HEK293 (cell line): ENCODE measurements at regions not wholly inside any gene's neighbourhood (a gene's known extent, or its start where the extent isn't known, plus 50 kb on each side); places are given as distances from the start of the nearest gene placed in this dataset.

Source experiments
- CTCF ChIA-PET: fragments of 350-600 bp; formaldehyde crosslinking; extraction: SDS; loops from one replicate; lab custom pipeline; 2021; ENCODE audit warnings: antibody characterized with exemption; lab: Yijun Ruan, JAX
- POLR2A ChIA-PET: fragments of 300-600 bp; formaldehyde crosslinking; extraction: SDS; loops from one replicate; lab custom pipeline; 2020; ENCODE audit warnings: antibody characterized with exemption, inconsistent platforms; lab: Yijun Ruan, JAX
- H3K27ac ChIP-seq: fragments of 200-500 bp; sonication (Bioruptor generic); 2 replicates; pipeline ENCODE4 v1.5.1; 2014; ENCODE audit warnings: low read depth, low read length, control low read depth, inconsistent platforms; ENCODE audit errors: extremely low read depth
- H3K36me3 ChIP-seq, 2 experiments: fragments of 200-500 bp in 1 of 2; sonication (Bioruptor generic) in 1 of 2; 1 replicate in 1 of 2; 2 replicates in 1 of 2; pipeline ENCODE4 v1.5.1; 2014 to 2017; ENCODE audit warnings: inconsistent platforms in 2 of 2, low read length in 2 of 2; ENCODE audit not compliant: control insufficient read depth in 2 of 2, insufficient read depth in 1 of 2
- H3K4me1 ChIP-seq: fragments of 200-500 bp; sonication (Bioruptor generic); 2 replicates; pipeline ENCODE4 v1.5.1; 2014; ENCODE audit warnings: mild to moderate bottlenecking, low read length, inconsistent platforms; ENCODE audit not compliant: control insufficient read depth, insufficient read depth
- H3K4me3 ChIP-seq: 2 replicates; pipeline ENCODE4 v1.5.1; 2011; ENCODE audit warnings: low read depth, mild to moderate bottlenecking, control low read depth, low read length, moderate library complexity
- H3K9me3 ChIP-seq: fragments of 200-500 bp; sonication (Bioruptor generic); 2 replicates; pipeline ENCODE4 v1.5.1; 2014; ENCODE audit warnings: low read depth, low read length, inconsistent platforms; ENCODE audit not compliant: control insufficient read depth, insufficient read depth
- KLF1 ChIP-seq: fragments of 450-650 bp; formaldehyde crosslinking; IDR thresholded peaks from 2 replicates; pipeline ENCODE4 v1.5.1; 2016; ENCODE audit warnings: missing biosample characterization, missing genetic modification characterization
- RBAK ChIP-seq: fragments of 450-650 bp; formaldehyde crosslinking; IDR thresholded peaks from 2 replicates; pipeline ENCODE4 v1.5.1; 2016; ENCODE audit warnings: missing biosample characterization, missing genetic modification characterization
- TCF7L2 ChIP-seq: IDR thresholded peaks from 2 replicates; pipeline ENCODE4 v1.6.1; 2011; ENCODE audit warnings: low read depth, mild to moderate bottlenecking, inconsistent platforms, low read length, moderate library complexity, borderline replicate concordance
- ZBTB48 ChIP-seq: fragments of 450-650 bp; formaldehyde crosslinking; IDR thresholded peaks from 2 replicates; pipeline ENCODE4 v1.5.1; 2016; ENCODE audit warnings: missing biosample characterization, missing genetic modification characterization
- ZBTB8A ChIP-seq: fragments of 450-650 bp; formaldehyde crosslinking; IDR thresholded peaks from 2 replicates; pipeline ENCODE4 v1.5.1; 2016; ENCODE audit warnings: missing biosample characterization, missing genetic modification characterization
- ZNF121 ChIP-seq: fragments of 450-650 bp; formaldehyde crosslinking; IDR thresholded peaks from 2 replicates; pipeline ENCODE4 v1.5.1; 2016; ENCODE audit warnings: missing biosample characterization, missing genetic modification characterization
- ZNF202 ChIP-seq: fragments of 450-650 bp; formaldehyde crosslinking; IDR thresholded peaks from 2 replicates; pipeline ENCODE4 v1.5.1; 2016; ENCODE audit warnings: missing biosample characterization, missing genetic modification characterization, borderline replicate concordance
- ZNF404 ChIP-seq: fragments of 450-650 bp; formaldehyde crosslinking; IDR thresholded peaks from 2 replicates; pipeline ENCODE4 v1.5.1; 2017; ENCODE audit warnings: missing biosample characterization, missing genetic modification characterization
- ZNF521 ChIP-seq: fragments of 450-650 bp; formaldehyde crosslinking; IDR thresholded peaks from 2 replicates; pipeline ENCODE4 v1.5.1; 2017; ENCODE audit warnings: missing biosample characterization, mild to moderate bottlenecking, missing genetic modification characterization
- ZNF544 ChIP-seq: fragments of 450-650 bp; formaldehyde crosslinking; IDR thresholded peaks from 2 replicates; pipeline ENCODE4 v1.5.0; 2017; ENCODE audit warnings: missing biosample characterization, missing genetic modification characterization
- ZNF549 ChIP-seq: fragments of 450-650 bp; IDR thresholded peaks from 2 replicates; pipeline ENCODE4 v1.5.1; 2018; ENCODE audit warnings: missing biosample characterization, missing genetic modification characterization, mild to moderate bottlenecking, inconsistent platforms, moderate library complexity
- ZNF629 ChIP-seq: fragments of 450-650 bp; formaldehyde crosslinking; IDR thresholded peaks from 2 replicates; pipeline ENCODE4 v1.5.1; 2017; ENCODE audit warnings: missing biosample characterization, missing genetic modification characterization
- ZNF692 ChIP-seq: fragments of 450-650 bp; formaldehyde crosslinking; IDR thresholded peaks from 2 replicates; pipeline ENCODE4 v1.5.1; 2016; ENCODE audit warnings: missing biosample characterization, missing genetic modification characterization
- ZSCAN5A ChIP-seq: fragments of 450-650 bp; formaldehyde crosslinking; IDR thresholded peaks from 2 replicates; pipeline ENCODE4 v1.5.1; 2016; ENCODE audit warnings: missing biosample characterization, missing genetic modification characterization
- ZXDB ChIP-seq: fragments of 450-650 bp; formaldehyde crosslinking; IDR thresholded peaks from 2 replicates; pipeline ENCODE4 v1.5.1; 2016; ENCODE audit warnings: missing biosample characterization, missing genetic modification characterization

- H3K4me3 ChIP-seq: no peak overlapping the region
- TF ChIP-seq ZNF121 (tag by site-specific recombination): no peak
- TF ChIP-seq, all 188 proteins: peak for 0
- POLR2A ChIA-PET: no interaction called here
- Histone ChIP-seq H3K9me3 (no peaks in the 10 kb centered on the region), H3K36me3 (no peaks in the 10 kb centered on the region), H3K27ac (no peak overlapping the region), H3K4me1 (no peaks in the 10 kb centered on the region)
- CTCF ChIA-PET: interaction anchor here (0.5 to 1.2 kb wide), 2 partner anchors 84 to 1078 kb away, joined by 3 read pairs; no protein-coding TSS in a partner anchor
Observed at GRCh38 chr2:236393101-236393500, 128.9 kb upstream of the ASB18 start.

DNA sequence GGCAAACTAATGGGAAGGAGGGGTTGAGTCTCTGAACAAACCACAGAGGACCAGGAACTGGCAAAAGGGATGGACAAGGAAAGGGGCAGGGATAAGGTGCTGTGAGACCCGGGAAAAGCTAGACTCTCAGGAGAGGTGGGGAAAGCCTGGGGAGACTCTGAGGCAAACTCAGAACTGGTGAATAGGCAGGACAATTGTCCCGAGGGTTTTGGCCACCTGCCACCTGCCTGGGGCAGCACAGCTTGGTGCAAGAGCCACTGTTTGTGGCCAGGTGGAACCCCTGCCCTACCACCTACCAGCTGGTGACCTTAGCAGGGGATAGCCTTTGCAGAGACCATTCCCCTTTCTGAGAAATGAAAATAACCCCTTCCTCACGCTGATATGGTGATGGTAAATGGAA lies 129.4 kb upstream of the ASB18 start:
- Histone ChIP-seq H3K27ac (no peak overlapping the region), H3K4me1 (no peaks in the 10 kb centered on the region), H3K9me3 (no peaks in the 10 kb centered on the region), H3K36me3 (no peaks in the 10 kb centered on the region), H3K4me3 (no peak overlapping the region)
- ChIA-PET CTCF (interaction anchor here (0.5 to 1.2 kb wide), 2 partner anchors 84 to 1077 kb away, joined by 3 read pairs; no protein-coding TSS in a partner anchor), POLR2A (interaction anchor here (0.8 kb wide), 1 partner anchor 692 kb away, joined by 3 read pairs; no protein-coding TSS in a partner anchor)
- TF ChIP-seq ZSCAN5A (tag by site-specific recombination) (no peak), ZNF202 (tag by site-specific recombination) (no peak), ZNF521 (tag by site-specific recombination) (no peak), ZNF629 (tag by site-specific recombination) (no peak), ZNF692 (no peak), RBAK (tag by site-specific recombination) (no peak), ZBTB48 (tag by site-specific recombination) (no peak), TCF7L2 (no peak), KLF1 (tag by site-specific recombination) (no peak), ZNF544 (tag by site-specific recombination) (no peak)

DNA sequence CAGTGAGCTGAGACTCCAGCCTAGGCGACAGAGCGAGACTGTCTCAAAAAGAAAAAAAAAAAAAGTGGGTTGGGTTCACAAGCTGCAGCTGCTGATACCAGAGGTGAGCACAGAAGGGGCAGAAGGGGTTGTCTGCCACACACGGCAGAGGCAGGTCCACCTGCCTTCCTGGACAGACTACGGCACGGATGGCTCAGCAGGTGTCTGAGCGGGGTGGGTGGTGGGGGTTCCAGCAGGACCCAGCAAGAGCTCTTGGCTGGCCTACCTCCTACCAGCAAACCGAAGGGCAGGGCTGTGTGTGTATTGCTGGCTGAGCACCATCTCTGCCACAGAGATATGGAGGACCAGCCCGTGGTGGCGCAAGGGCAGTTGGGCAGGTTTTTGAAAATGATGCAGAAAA lies 130.4 kb upstream of the ASB18 start:
- Histone ChIP-seq H3K4me3 (no peak overlapping the region), H3K36me3 (no peaks in the 10 kb centered on the region), H3K27ac (no peak overlapping the region), H3K9me3 (no peaks in the 10 kb centered on the region), H3K4me1 (no peaks in the 10 kb centered on the region)
- POLR2A ChIA-PET: interaction anchor here (0.8 kb wide), 1 partner anchor 691 kb away, joined by 3 read pairs; no protein-coding TSS in a partner anchor
- TF ChIP-seq ZNF404 (tag by site-specific recombination) (no peak), ZBTB8A (tag by site-specific recombination) (no peak)
- CTCF ChIA-PET: interaction anchor here (0.6 kb wide), 1 partner anchor 436 kb away, joined by 3 read pairs; no protein-coding TSS in a partner anchor

DNA sequence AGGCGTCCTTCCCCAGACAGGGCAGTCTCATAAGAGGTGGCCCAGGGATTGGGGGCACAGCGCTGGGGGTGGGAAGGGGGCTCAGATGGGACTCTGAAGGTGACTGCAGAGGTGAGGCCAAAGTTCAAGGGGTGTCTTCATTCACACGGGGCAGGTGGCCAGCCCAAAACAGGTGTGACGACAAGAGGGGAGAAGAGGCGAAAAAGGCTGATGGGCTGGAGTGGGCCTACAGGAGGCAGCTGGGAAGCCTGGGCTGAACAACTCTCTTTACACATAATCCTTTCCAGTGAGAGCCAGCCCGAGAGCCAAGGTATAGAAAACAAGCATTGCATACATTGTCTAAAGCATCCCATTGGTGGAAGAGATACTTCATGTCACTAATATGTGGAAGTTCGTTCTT lies 130.9 kb upstream of the ASB18 start:
- CTCF ChIA-PET: no interaction called here
- no peaks in the 10 kb centered on the region for H3K4me1 ChIP-seq
- H3K9me3 ChIP-seq: no peaks in the 10 kb centered on the region
- H3K4me3 ChIP-seq: no peak overlapping the region
- no peak overlapping the region for H3K27ac ChIP-seq
- no peaks in the 10 kb centered on the region for H3K36me3 ChIP-seq
- POLR2A ChIA-PET: no interaction called here
- TF ChIP-seq ZNF549 (no peak), ZXDB (tag by site-specific recombination) (no peak)
